ENCODE measurements at regions not wholly inside any gene's neighbourhood (a gene's known extent, or its start where the extent isn't known, plus 50 kb on each side); places are given as distances from the start of the nearest gene placed in this dataset.
A peak's percentile ranks its signal among the peaks of the same experiment; 100 is the strongest.

GRCh38 chr22:23404689-23405365, 175.3 kb downstream of the IGLL1 start:
- TF ChIP-seq POLR2A (IDR thresholded peaks at IDR 0.05) = no peak
- TF ChIP-seq CTCF (IDR thresholded peaks at IDR 0.05) = no peak
- peak in 3 of 4 donors; percentile 14 to 65 (median 38) for DNase-seq
- WGBS, 2 donors = 48 to 69% methylated on average over 2 to 11 of the region's 11 CpGs
- Histone ChIP-seq H3K36me3 (replicated peaks in 1 of 2; ENCODE audit: insufficient read depth in 1 of 2, low read depth in 2 of 2) (no peaks in the 10 kb centered on the region), H3K4me1 (peaks cover 6% of the 10 kb centered on the region), H3K4me3 (no peak overlapping the region), H3K27ac (no peak overlapping the region), H3K9me3 (no peaks in the 10 kb centered on the region), H3K27me3 (no peaks in the 10 kb centered on the region)
- no peak for ATAC-seq
- intact Hi-C loops (cut with DNase I) = loop anchor here (10.0 kb wide), 1 partner anchor 130 kb away; no protein-coding TSS in a partner anchor

DNA sequence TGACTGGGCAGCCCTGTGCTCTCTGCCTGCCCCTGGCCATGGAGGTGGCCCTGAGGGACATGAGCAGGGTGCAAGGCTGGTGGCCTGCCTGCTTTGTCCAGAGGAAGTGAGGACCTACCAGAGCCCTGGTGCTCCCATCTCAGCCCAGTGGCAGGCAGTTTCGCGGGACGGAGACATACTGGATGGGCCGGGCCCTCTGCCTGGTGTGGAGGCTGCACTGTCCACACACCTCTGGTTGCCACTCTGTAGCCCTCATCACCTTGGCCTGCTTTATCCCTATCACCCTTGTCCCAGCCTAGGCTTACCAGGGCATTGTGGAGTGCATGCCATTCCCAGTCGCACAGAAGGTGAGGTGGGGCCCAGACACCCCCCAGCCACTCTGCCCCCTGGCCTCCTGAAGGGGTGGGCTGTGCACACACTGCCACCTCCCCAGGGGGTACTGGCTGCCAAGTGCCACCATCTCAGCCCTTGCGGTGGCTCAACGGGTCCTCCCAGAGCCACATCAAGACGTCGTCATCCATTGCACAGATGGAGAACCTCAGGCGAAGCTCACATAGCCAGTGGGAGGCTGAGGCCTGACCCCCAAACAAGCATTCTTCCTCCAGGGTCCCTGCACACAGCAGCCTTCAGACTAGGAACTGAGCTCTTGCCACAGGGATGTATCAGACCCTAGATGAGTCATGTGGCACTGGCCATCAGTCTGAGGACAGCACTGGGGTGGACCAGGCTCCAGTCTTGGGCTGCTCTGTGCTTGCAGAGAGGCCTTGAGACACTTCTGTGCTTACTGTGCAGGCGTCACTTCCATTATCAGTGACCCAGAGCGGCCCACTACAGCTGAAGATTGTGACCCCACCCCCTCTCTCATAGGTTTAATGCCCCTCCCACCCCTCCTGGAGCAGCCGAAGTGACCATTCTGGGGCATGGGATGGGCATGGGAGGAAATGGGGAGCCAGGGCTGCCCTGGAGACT, 176.1 kb downstream of the IGLL1 start:
- no peak overlapping the region for H3K4me3 ChIP-seq
- no peak overlapping the region for H3K27ac ChIP-seq
- WGBS, 2 donors = 82 to 91% methylated on average over 9 to 11 of the region's 13 CpGs
- no peaks in the 10 kb centered on the region for H3K36me3 ChIP-seq (replicated peaks in 1 of 2; ENCODE audit: insufficient read depth in 1 of 2, low read depth in 2 of 2)
- H3K4me1 ChIP-seq = peaks cover 6% of the 10 kb centered on the region
- ATAC-seq (no peak), DNase-seq (no peak)
- no peaks in the 10 kb centered on the region for H3K27me3 ChIP-seq
- intact Hi-C loops (cut with DNase I) = loop anchor here (10.0 kb wide), 1 partner anchor 131 kb away; no protein-coding TSS in a partner anchor
- no peak for TF ChIP-seq POLR2A (IDR thresholded peaks at IDR 0.05)
- no peak for TF ChIP-seq CTCF (IDR thresholded peaks at IDR 0.05)
- no peaks in the 10 kb centered on the region for H3K9me3 ChIP-seq

DNA sequence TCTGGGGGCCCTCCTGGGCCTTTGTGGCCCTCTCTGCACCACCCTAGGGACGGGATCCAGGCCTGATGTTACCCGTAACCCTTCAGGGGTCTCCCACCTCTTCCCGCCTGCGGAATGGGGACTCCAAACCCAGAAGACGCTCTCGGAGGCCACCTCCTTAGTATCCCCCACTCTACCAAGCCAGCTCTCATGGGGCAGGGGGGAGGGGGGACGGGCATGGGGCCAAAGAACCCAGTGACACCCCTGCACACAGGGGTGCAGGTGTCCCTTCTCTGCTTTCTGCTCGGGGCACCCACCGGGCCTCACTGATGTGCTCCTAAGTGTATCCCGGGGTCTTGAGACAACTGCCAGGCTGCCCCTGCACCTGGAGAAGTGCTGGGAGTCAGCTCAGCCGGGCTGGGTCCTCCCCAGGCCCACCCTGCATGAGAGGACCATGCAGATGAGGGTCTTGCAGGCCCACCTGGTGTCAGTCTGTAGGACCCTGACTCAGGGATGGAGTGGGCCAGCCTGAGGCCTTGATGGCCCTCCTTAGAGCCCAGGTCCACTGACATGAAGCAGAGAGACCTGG, 176.9 kb downstream of the IGLL1 start:
- Histone ChIP-seq H3K9me3 (no peaks in the 10 kb centered on the region), H3K36me3 (replicated peaks in 1 of 2; ENCODE audit: insufficient read depth in 1 of 2, low read depth in 2 of 2) (no peaks in the 10 kb centered on the region), H3K27ac (peak overlapping the region in 1 of 4 donors; percentile 34), H3K4me1 (peaks cover 6% of the 10 kb centered on the region), H3K27me3 (no peaks in the 10 kb centered on the region), H3K4me3 (no peak overlapping the region)
- WGBS, 2 donors = 92 to 100% methylated on average over 1 to 11 of the region's 11 CpGs
- intact Hi-C loops (cut with DNase I) = loop anchor here (10.0 kb wide), 1 partner anchor 132 kb away; no protein-coding TSS in a partner anchor
- TF ChIP-seq CTCF (IDR thresholded peaks at IDR 0.05) = no peak
- no peak for TF ChIP-seq POLR2A (IDR thresholded peaks at IDR 0.05)
- ATAC-seq (no peak), DNase-seq (no peak)

DNA sequence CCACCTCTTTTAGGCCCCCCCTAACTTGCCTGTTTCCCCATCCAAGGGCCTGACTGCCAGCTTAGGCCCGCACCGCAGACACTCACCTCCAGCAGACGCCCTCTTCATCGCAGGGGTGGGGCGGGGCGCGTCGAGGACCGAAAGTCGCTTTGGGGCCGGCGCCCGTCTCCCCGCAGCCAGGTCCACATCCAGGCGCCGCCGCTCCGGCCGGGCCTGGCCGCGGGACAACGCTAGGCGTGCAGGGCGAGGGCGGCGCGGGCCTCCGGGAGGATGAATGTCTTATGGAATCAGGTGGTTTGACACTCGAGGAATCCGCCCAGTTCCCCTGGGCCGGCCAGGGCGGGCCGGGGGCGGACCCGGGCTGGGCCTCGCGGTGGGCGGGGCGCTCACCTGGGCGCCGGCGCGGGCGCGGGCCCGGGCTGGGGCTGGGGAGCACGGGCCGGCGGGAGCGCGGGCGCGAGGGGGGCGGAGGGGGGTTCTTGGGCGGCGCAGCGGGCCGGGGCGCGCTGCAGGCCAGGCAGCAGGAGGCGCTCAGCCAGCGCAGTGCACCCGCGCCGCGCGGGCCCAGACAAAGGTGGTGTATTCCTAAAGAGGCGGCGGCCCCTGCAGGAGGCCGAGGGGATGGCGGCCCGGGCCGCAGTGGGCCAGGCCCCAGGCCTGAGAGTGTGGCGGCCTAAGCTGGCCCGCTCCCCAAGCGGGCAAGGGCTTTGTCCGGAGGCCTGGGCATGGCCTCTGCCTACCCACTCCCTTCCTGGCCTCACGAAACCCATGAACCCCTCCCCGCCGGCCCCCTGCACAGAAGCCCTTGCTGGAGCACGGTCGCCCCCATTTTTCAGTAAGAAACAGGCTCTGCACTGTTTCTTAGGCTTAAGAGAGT, 177.6 kb downstream of the IGLL1 start:
- Histone ChIP-seq H3K36me3 (replicated peaks in 1 of 2; ENCODE audit: insufficient read depth in 1 of 2, low read depth in 2 of 2) (no peaks in the 10 kb centered on the region), H3K9me3 (no peaks in the 10 kb centered on the region), H3K27ac (peak overlapping the region in 3 of 4 donors; percentile 7 to 54 (median 34)), H3K27me3 (no peaks in the 10 kb centered on the region), H3K4me3 (peak overlapping the region in 1 of 2 donors; percentile 5), H3K4me1 (peaks cover 6% of the 10 kb centered on the region)
- ATAC-seq = peak; percentile 91
- DNase-seq = peak; percentile 78 to 88 (median 81)
- 6 to 32% methylated on average over 11 to 81 of the region's 82 CpGs for WGBS, 2 donors
- TF ChIP-seq CTCF (IDR thresholded peaks at IDR 0.05) = peak; percentile 41 to 85 (median 55)
- TF ChIP-seq POLR2A (IDR thresholded peaks at IDR 0.05) = peak in 2 of 3 donors; percentile 9 to 36
- intact Hi-C loops (cut with DNase I) = loop anchor here (10.0 kb wide), 1 partner anchor 132 kb away; no protein-coding TSS in a partner anchor

All from body of pancreas (tissue), 4 donors.